B cell (primary cell): ENCODE measurements at regions not wholly inside any gene's neighbourhood (a gene's known extent, or its start where the extent isn't known, plus 50 kb on each side); places are given as distances from the start of the nearest gene placed in this dataset.

Source experiments
- CTCF ChIP-seq: fragments of 200-600 bp; IDR thresholded peaks from one replicate; pipeline ENCODE4 v1.8.0; 2022; ENCODE audit warnings: antibody characterized with exemption, mild to moderate bottlenecking
- EZH2 ChIP-seq: IDR thresholded peaks from 2 replicates; pipeline ENCODE4 v1.6.1; 2012; ENCODE audit warnings: borderline replicate concordance, low read depth, mild to moderate bottlenecking, moderate library complexity, low read length; ENCODE audit not compliant: insufficient read depth, poor library complexity, severe bottlenecking

- TF ChIP-seq CTCF (no peak), EZH2 (no peak)
Observed at GRCh38 chr7:24019841-24020240, 264.1 kb upstream of the NPY start.
